ENCODE measurements at regions not wholly inside any gene's neighbourhood (a gene's known extent, or its start where the extent isn't known, plus 50 kb on each side); places are given as distances from the start of the nearest gene placed in this dataset.

DNA sequence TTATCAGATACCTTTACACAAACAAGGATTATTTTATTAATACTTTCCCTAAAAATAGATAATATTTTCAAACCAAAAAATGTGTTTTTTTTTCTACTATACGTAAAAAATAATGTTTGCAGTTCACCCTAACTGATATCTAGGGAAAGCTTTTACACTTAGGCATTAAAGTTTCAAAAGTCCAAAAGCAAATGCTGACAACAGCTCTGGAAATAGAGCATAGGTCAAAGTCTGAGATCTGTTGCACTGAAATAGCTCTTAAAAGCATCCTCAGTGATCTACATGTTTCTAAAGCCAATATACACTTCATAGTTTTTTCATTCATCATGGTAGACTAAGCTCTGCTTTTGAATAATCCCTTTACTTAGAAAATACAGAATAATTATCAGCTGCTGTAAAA, 222.8 kb downstream of the TRAM1L1 start:
- TF ChIP-seq, protein P1, sequence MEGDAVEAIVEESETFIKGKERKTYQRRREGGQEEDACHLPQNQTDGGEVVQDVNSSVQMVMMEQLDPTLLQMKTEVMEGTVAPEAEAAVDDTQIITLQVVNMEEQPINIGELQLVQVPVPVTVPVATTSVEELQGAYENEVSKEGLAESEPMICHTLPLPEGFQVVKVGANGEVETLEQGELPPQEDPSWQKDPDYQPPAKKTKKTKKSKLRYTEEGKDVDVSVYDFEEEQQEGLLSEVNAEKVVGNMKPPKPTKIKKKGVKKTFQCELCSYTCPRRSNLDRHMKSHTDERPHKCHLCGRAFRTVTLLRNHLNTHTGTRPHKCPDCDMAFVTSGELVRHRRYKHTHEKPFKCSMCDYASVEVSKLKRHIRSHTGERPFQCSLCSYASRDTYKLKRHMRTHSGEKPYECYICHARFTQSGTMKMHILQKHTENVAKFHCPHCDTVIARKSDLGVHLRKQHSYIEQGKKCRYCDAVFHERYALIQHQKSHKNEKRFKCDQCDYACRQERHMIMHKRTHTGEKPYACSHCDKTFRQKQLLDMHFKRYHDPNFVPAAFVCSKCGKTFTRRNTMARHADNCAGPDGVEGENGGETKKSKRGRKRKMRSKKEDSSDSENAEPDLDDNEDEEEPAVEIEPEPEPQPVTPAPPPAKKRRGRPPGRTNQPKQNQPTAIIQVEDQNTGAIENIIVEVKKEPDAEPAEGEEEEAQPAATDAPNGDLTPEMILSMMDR (IDR thresholded peaks at IDR 0.05; ENCODE audit: control insufficient read depth, extremely low read depth, insufficient read depth) = no peak
- H3K4me3 ChIP-seq (ENCODE audit: low read depth, low read length) = no peak overlapping the region
- DNase-seq (ENCODE audit: low read depth) = no peak

DNA sequence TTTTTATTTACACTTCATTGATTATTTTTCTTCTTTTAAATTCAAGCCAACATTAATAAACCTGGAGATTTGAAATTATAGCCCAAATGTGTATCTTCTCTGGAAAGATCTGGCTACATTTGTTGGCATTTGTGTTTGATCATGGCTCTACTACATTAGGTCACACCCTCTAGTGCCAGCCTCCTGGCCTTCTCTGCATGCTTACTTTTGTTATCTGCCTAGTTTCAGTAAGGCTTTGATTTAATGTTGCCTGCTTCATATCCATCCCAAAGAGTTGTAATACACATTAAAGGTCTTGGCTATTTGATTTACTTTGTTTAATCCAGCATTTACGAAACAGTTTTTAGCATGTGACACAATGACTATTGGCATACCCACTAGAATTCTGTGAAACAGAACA, 224.5 kb downstream of the TRAM1L1 start:
- TF ChIP-seq, protein P1 (IDR thresholded peaks at IDR 0.05; ENCODE audit: control insufficient read depth, extremely low read depth, insufficient read depth) = no peak
- H3K4me3 ChIP-seq (ENCODE audit: low read depth, low read length) = no peak overlapping the region
- DNase-seq (ENCODE audit: low read depth) = no peak

DNA sequence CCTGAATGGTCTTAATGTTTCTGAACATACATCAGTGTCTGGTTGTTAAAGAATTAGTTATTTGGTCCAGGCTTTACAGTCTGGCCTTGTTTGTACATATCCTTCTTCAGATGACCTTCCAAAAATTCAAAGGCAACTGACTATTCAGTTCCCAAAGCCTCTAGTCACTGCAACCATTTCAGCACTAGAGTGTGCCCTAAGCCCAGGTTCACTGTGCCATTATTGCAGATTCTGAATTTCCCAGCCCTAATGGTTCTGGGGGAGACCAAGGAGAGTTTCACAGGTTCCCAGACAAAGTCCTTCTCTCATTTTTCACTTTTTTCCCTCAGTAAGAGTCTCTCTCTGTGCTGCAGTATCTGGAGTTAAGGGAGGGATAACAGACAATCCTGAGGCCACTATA, 235.8 kb downstream of the TRAM1L1 start:
- DNase-seq (ENCODE audit: low read depth) = no peak
- TF ChIP-seq, protein P1 (IDR thresholded peaks at IDR 0.05; ENCODE audit: control insufficient read depth, extremely low read depth, insufficient read depth) = no peak
- H3K4me3 ChIP-seq (ENCODE audit: low read depth, low read length) = no peak overlapping the region

DNA sequence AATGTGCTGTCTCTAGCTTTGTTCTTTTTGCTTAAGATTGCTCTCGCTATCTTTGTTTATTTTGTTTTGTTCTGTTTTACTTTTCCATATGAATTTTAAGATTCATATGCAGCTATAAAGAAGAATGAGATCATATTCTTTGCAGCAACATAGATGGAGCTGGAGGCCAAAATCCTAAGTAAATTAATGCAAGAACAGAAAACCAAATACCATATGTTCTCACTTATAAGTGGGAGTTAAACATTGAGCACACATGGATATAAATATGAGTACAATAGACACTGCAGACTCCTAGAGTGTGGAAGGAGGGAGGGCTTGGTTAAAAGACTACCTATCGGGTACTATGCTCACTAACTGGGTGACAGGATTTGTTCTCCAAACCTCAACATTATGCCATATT, 237.8 kb downstream of the TRAM1L1 start:
- no peak for DNase-seq (ENCODE audit: low read depth)
- no peak overlapping the region for H3K4me3 ChIP-seq (ENCODE audit: low read depth, low read length)
- TF ChIP-seq, protein P1 (IDR thresholded peaks at IDR 0.05; ENCODE audit: control insufficient read depth, extremely low read depth, insufficient read depth) = no peak

DNA sequence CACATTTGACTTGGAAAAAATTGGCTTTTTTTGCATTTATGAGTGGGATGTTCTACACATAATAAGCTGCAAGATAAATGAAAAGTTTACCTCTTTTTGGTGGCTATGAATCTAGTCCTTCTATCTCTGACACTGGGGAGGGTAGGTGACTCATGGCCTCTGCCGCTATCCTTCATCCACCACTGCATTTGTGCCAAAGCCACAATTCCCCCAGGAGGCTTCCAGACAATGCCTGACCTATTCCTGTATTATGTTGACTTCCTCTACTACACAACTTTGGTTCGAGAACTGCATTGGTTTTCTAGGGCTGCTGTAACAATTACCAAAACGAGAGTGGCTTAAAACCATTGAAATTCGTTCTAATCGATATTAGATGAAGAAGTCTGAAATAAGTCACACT, 245.6 kb downstream of the TRAM1L1 start:
- DNase-seq (ENCODE audit: low read depth) = no peak
- H3K4me3 ChIP-seq (ENCODE audit: low read depth, low read length) = no peak overlapping the region
- TF ChIP-seq, protein P1 (IDR thresholded peaks at IDR 0.05; ENCODE audit: control insufficient read depth, extremely low read depth, insufficient read depth) = no peak

DNA sequence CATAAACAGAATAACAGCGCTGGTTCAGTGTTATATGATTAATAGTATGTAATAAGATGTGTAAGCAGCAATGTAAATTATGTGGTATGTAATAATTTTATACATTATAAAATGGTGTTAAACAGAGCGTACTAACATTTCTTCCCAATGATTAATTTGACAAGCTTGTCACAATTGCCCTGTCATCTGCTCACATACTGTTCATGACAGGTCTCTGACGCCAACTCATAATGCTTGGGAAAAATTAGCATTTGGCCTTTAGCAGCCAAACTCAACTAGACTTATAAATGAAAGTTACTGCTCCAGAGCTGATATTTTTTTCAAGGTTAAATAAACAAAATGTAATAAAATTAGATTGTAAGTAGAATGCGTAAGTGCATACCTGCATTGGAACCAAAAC, 246.8 kb downstream of the TRAM1L1 start:
- no peak overlapping the region for H3K4me3 ChIP-seq (ENCODE audit: low read depth, low read length)
- TF ChIP-seq, protein P1 (IDR thresholded peaks at IDR 0.05; ENCODE audit: control insufficient read depth, extremely low read depth, insufficient read depth) = no peak
- DNase-seq (ENCODE audit: low read depth) = no peak

DNA sequence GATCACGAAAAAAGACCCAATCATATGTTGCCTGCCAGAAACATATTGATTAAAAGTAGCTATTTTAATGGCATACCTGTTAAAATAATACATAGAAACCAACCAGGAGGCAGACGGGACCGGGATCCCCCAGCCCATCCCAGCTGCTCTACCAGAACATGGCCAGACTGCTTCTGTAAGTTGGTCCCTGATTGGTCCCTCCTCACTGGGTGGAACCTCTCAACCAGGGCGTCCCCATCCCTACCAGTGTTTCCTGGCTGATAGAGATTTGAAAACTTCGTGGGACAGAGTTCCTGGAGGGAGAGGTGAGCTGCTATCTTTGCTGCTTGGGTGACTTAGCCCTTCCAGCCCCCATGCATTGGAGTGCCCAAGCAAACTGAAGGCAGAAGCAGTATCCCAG, 256.2 kb downstream of the TRAM1L1 start:
- no peak overlapping the region for H3K4me3 ChIP-seq (ENCODE audit: low read depth, low read length)
- TF ChIP-seq, protein P1 (IDR thresholded peaks at IDR 0.05; ENCODE audit: control insufficient read depth, extremely low read depth, insufficient read depth) = no peak
- DNase-seq (ENCODE audit: low read depth) = no peak

Measured in LNCaP clone FGC (cell line).